Loucy (cell line): ENCODE measurements at regions not wholly inside any gene's neighbourhood (a gene's known extent, or its start where the extent isn't known, plus 50 kb on each side); places are given as distances from the start of the nearest gene placed in this dataset.

Source experiments
- H2AFZ ChIP-seq: fragments of 200-600 bp; sonication (generic); 2 replicates; pipeline ENCODE4 v1.6.0; 2016; ENCODE audit warnings: antibody characterized with exemption, mild to moderate bottlenecking, low read length, moderate library complexity
- H3F3A ChIP-seq: fragments of 200-600 bp; 2 replicates; pipeline ENCODE4 v1.6.0; 2016; ENCODE audit warnings: antibody characterized with exemption, low read depth, mild to moderate bottlenecking
- H3K27me3 ChIP-seq: fragments of 200-600 bp; sonication (generic); 2 replicates; pipeline ENCODE4 v1.6.1; 2014; ENCODE audit warnings: low read length, mild to moderate bottlenecking; ENCODE audit not compliant: insufficient read depth, poor library complexity, severe bottlenecking
- H3K36me3 ChIP-seq: fragments of 200-600 bp; sonication (generic); 2 replicates; pipeline ENCODE4 v1.6.1; 2016; ENCODE audit warnings: low read length; ENCODE audit not compliant: insufficient read depth
- H3K4me1 ChIP-seq: fragments of 200-600 bp; sonication (generic); 2 replicates; pipeline ENCODE4 v1.5.1; 2014; ENCODE audit warnings: low read length, mild to moderate bottlenecking; ENCODE audit not compliant: insufficient read depth, poor library complexity, severe bottlenecking
- H3K4me2 ChIP-seq: fragments of 200-600 bp; sonication (generic); 2 replicates; pipeline ENCODE4 v1.6.0; 2014; ENCODE audit warnings: antibody characterized with exemption, low read length, low read depth, mild to moderate bottlenecking; ENCODE audit not compliant: poor library complexity, severe bottlenecking
- H3K4me3 ChIP-seq: fragments of 200-600 bp; sonication (generic); 2 replicates; pipeline ENCODE4 v1.5.1; 2014; ENCODE audit warnings: low read length, mild to moderate bottlenecking, mixed read lengths; ENCODE audit not compliant: poor library complexity, severe bottlenecking
- H3K79me2 ChIP-seq: fragments of 200-600 bp; sonication (generic); 2 replicates; pipeline ENCODE4 v1.6.1; 2014; ENCODE audit warnings: low read length; ENCODE audit not compliant: insufficient read depth
- H3K9ac ChIP-seq: fragments of 200-600 bp; sonication (generic); 2 replicates; pipeline ENCODE4 v1.6.0; 2014; ENCODE audit warnings: mild to moderate bottlenecking, low read depth, low read length, moderate library complexity; ENCODE audit not compliant: poor library complexity, severe bottlenecking
- H3K9me2 ChIP-seq: fragments of 200-600 bp; sonication (generic); replicated peaks from 2 replicates; pipeline ENCODE4 v1.6.1; 2016; ENCODE audit warnings: low read depth, low read length, mixed read lengths
- H3K9me3 ChIP-seq: fragments of 200-600 bp; sonication (generic); 2 replicates; pipeline ENCODE4 v1.6.1; 2014; ENCODE audit warnings: mild to moderate bottlenecking, antibody characterized with exemption, low read length, low read depth; ENCODE audit not compliant: insufficient read depth
- H4K20me1 ChIP-seq: fragments of 200-600 bp; sonication (generic); 2 replicates; pipeline ENCODE4 v1.6.0; 2014; ENCODE audit warnings: antibody characterized with exemption, low read length, mild to moderate bottlenecking; ENCODE audit not compliant: insufficient read depth, poor library complexity, severe bottlenecking
- CTCF ChIP-seq: fragments of 200-600 bp; sonication (generic); conservative IDR thresholded peaks from 2 replicates; pipeline ENCODE4 v1.5.1; 2014; ENCODE audit warnings: mild to moderate bottlenecking, antibody characterized with exemption, low read length
- EZH2phosphoT487 ChIP-seq: fragments of 200-600 bp; IDR thresholded peaks from 2 replicates; pipeline ENCODE4 v1.6.1; 2018; ENCODE audit warnings: antibody characterized with exemption, mild to moderate bottlenecking, moderate library complexity, borderline replicate concordance

- no peaks in the 10 kb centered on the region for H3K79me2 ChIP-seq
- no peaks in the 10 kb centered on the region for H3F3A ChIP-seq
- no peaks in the 10 kb centered on the region for H3K4me1 ChIP-seq
- H3K9me3 ChIP-seq, result no peaks in the 10 kb centered on the region
- H4K20me1 ChIP-seq, result no peaks in the 10 kb centered on the region
- no peaks in the 10 kb centered on the region for H3K27me3 ChIP-seq
- H3K36me3 ChIP-seq, result no peaks in the 10 kb centered on the region
- no peaks in the 10 kb centered on the region for H3K9me2 ChIP-seq
- no peak overlapping the region for H3K4me2 ChIP-seq
- H2AFZ ChIP-seq, result no peak overlapping the region
- TF ChIP-seq CTCF (no peak), EZH2phosphoT487 (no peak)
- no peak overlapping the region for H3K4me3 ChIP-seq
- H3K9ac ChIP-seq, result no peak overlapping the region
These were observed 114.1 kb downstream of the FAR1 start for GRCh38 chr11:13782390-13783075.

- TF ChIP-seq CTCF (no peak), EZH2phosphoT487 (no peak)
- Histone ChIP-seq H2AFZ (no peak overlapping the region), H3K27me3 (no peaks in the 10 kb centered on the region), H3K4me2 (no peak overlapping the region), H3K9me3 (no peaks in the 10 kb centered on the region), H3K9ac (no peak overlapping the region), H3K4me1 (no peaks in the 10 kb centered on the region), H4K20me1 (no peaks in the 10 kb centered on the region), H3K79me2 (no peaks in the 10 kb centered on the region), H3K9me2 (no peaks in the 10 kb centered on the region), H3K4me3 (no peak overlapping the region), H3F3A (no peaks in the 10 kb centered on the region), H3K36me3 (no peaks in the 10 kb centered on the region)
These were observed 116.0 kb downstream of the FAR1 start for GRCh38 chr11:13784441-13784840.

GRCh38 chr11:13784855-13785254 is 116.4 kb downstream of the FAR1 start:
- no peaks in the 10 kb centered on the region for H3K9me3 ChIP-seq
- no peaks in the 10 kb centered on the region for H3K36me3 ChIP-seq
- H2AFZ ChIP-seq, result no peak overlapping the region
- no peaks in the 10 kb centered on the region for H4K20me1 ChIP-seq
- no peak overlapping the region for H3K4me2 ChIP-seq
- no peaks in the 10 kb centered on the region for H3F3A ChIP-seq
- no peak overlapping the region for H3K4me3 ChIP-seq
- TF ChIP-seq EZH2phosphoT487 (no peak), CTCF (no peak)
- H3K79me2 ChIP-seq, result no peaks in the 10 kb centered on the region
- H3K9me2 ChIP-seq, result no peaks in the 10 kb centered on the region
- no peaks in the 10 kb centered on the region for H3K27me3 ChIP-seq
- no peaks in the 10 kb centered on the region for H3K4me1 ChIP-seq
- H3K9ac ChIP-seq, result no peak overlapping the region
